ENCODE measurements at regions not wholly inside any gene's neighbourhood (a gene's known extent, or its start where the extent isn't known, plus 50 kb on each side); places are given as distances from the start of the nearest gene placed in this dataset.

DNA sequence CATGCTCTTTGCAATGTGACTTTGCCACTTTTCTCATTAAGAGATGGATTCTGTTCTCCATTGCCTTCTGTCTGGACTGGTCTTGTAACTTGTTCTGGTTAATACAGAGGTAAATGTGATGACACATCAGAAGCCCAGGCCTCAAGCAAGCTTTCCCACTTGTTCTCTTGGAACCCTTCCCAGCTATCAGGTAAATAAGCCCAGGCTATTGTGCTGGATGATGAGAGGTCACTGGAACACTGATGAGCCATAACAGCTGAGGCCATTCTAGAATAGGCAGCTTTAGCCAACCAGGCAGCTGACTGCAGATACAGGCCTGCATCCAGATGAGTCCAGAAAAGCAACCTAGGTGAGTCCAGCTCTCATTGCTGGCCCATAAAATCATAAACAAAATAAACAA, 1007.0 kb upstream of the ACVR2A start:
- TF ChIP-seq, protein P1, sequence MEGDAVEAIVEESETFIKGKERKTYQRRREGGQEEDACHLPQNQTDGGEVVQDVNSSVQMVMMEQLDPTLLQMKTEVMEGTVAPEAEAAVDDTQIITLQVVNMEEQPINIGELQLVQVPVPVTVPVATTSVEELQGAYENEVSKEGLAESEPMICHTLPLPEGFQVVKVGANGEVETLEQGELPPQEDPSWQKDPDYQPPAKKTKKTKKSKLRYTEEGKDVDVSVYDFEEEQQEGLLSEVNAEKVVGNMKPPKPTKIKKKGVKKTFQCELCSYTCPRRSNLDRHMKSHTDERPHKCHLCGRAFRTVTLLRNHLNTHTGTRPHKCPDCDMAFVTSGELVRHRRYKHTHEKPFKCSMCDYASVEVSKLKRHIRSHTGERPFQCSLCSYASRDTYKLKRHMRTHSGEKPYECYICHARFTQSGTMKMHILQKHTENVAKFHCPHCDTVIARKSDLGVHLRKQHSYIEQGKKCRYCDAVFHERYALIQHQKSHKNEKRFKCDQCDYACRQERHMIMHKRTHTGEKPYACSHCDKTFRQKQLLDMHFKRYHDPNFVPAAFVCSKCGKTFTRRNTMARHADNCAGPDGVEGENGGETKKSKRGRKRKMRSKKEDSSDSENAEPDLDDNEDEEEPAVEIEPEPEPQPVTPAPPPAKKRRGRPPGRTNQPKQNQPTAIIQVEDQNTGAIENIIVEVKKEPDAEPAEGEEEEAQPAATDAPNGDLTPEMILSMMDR (IDR thresholded peaks at IDR 0.05), result no peak
- TF ChIP-seq POLR2AphosphoS5 (IDR thresholded peaks at IDR 0.05), result no peak
